SK-N-SH treated with all-trans-retinoic acid at 6 μM for 48 hours (cell line): ENCODE measurements at regions not wholly inside any gene's neighbourhood (a gene's known extent, or its start where the extent isn't known, plus 50 kb on each side); places are given as distances from the start of the nearest gene placed in this dataset.

Source experiments
- ARNTL ChIP-seq: fragments of 450-650 bp; formaldehyde crosslinking; IDR thresholded peaks from 2 replicates; pipeline ENCODE4 v1.5.0; 2020; ENCODE audit warnings: low read depth, mild to moderate bottlenecking, moderate library complexity, borderline replicate concordance
- GLIS3 ChIP-seq: fragments of 250-450 bp; sonication (Bioruptor Pico); IDR thresholded peaks from 2 replicates; pipeline ENCODE4 v1.5.0; 2020; ENCODE audit warnings: mild to moderate bottlenecking, moderate library complexity
- RARB ChIP-seq: fragments of 250-450 bp; sonication (Bioruptor Pico); IDR thresholded peaks from 2 replicates; pipeline ENCODE4 v1.8.0; 2021; ENCODE audit warnings: mild to moderate bottlenecking, moderate library complexity
- ZC3H10 ChIP-seq: fragments of 250-450 bp; sonication (Bioruptor Pico); IDR thresholded peaks from 2 replicates; pipeline ENCODE4 v1.5.1; 2021; ENCODE audit warnings: mild to moderate bottlenecking, moderate library complexity
- ZFP3 ChIP-seq: fragments of 250-450 bp; sonication (Bioruptor Pico); IDR thresholded peaks from 2 replicates; pipeline ENCODE4 v1.5.0; 2020; ENCODE audit warnings: mild to moderate bottlenecking, moderate library complexity
- ZNF565 ChIP-seq: fragments of 450-650 bp; formaldehyde crosslinking; conservative IDR thresholded peaks from 2 replicates; pipeline ENCODE4 v1.5.0; 2020; ENCODE audit warnings: low read depth, mild to moderate bottlenecking, moderate library complexity
- ZNF8 ChIP-seq: fragments of 450-650 bp; formaldehyde crosslinking; IDR thresholded peaks from 2 replicates; pipeline ENCODE4 v1.5.0; 2020; ENCODE audit warnings: mild to moderate bottlenecking, moderate library complexity
- TF ChIP-seq, protein P1 (sequence below): fragments of 250-450 bp; sonication (Bioruptor Pico); IDR thresholded peaks from 2 replicates; pipeline ENCODE4 v1.8.0; 2020; ENCODE audit warnings: mild to moderate bottlenecking, moderate library complexity, borderline replicate concordance
- TF ChIP-seq, protein P2 (sequence below): fragments of 250-450 bp; sonication (Bioruptor Pico); IDR thresholded peaks from 2 replicates; pipeline ENCODE4 v1.5.1; 2021; ENCODE audit warnings: mild to moderate bottlenecking, moderate library complexity
- TF ChIP-seq, protein P3 (sequence below): fragments of 250-450 bp; sonication (Bioruptor Pico); IDR thresholded peaks from 2 replicates; pipeline ENCODE4 v1.5.0; 2020; ENCODE audit warnings: mild to moderate bottlenecking, moderate library complexity

DNA sequence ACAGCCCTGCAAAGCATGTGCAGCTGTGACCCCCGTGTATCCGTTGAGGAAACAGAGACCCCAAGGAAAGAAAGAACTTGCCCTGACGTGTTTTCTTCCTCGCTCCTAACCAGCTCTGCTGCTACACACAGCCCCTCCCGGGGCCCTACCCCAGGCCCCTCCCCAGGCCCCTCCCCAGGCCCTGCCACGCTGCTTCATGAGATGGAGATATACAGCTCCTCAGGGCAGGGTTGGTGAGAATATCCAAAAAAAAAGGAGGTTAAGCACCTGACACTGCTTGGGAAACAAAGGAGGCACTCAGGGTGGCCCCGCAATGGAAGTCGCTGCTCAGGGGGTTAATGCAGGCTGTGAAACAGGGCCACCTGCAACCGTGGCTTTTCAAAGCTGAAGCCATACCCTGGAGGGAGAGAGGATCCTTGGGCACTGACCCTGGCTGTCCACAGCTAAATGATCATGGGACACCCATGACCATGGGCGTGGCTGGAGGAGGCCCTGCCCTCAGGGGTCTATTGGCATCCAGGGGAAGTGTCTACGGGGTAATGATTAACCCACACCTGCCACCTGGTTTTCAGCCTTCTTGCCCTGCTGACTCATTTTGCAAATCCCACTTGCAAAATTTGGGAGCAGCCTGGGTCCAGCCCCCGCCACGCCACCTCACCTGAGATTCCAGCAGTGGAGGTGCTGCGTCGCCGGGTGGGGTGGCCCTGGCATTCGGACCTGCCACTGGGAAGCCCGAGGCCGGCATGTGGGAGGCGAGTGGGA, 112.1 kb upstream of the ANO1 start:
- no peak for TF ChIP-seq ARNTL (CRISPR knock-in tag)
- TF ChIP-seq, protein P1, sequence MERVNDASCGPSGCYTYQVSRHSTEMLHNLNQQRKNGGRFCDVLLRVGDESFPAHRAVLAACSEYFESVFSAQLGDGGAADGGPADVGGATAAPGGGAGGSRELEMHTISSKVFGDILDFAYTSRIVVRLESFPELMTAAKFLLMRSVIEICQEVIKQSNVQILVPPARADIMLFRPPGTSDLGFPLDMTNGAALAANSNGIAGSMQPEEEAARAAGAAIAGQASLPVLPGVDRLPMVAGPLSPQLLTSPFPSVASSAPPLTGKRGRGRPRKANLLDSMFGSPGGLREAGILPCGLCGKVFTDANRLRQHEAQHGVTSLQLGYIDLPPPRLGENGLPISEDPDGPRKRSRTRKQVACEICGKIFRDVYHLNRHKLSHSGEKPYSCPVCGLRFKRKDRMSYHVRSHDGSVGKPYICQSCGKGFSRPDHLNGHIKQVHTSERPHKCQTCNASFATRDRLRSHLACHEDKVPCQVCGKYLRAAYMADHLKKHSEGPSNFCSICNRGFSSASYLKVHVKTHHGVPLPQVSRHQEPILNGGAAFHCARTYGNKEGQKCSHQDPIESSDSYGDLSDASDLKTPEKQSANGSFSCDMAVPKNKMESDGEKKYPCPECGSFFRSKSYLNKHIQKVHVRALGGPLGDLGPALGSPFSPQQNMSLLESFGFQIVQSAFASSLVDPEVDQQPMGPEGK = no peak
- TF ChIP-seq, protein P2, sequence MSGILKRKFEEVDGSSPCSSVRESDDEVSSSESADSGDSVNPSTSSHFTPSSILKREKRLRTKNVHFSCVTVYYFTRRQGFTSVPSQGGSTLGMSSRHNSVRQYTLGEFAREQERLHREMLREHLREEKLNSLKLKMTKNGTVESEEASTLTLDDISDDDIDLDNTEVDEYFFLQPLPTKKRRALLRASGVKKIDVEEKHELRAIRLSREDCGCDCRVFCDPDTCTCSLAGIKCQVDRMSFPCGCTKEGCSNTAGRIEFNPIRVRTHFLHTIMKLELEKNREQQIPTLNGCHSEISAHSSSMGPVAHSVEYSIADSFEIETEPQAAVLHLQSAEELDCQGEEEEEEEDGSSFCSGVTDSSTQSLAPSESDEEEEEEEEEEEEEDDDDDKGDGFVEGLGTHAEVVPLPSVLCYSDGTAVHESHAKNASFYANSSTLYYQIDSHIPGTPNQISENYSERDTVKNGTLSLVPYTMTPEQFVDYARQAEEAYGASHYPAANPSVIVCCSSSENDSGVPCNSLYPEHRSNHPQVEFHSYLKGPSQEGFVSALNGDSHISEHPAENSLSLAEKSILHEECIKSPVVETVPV (CRISPR knock-in tag) = no peak
- TF ChIP-seq ZNF8 (CRISPR knock-in tag) = no peak
- TF ChIP-seq, protein P3, sequence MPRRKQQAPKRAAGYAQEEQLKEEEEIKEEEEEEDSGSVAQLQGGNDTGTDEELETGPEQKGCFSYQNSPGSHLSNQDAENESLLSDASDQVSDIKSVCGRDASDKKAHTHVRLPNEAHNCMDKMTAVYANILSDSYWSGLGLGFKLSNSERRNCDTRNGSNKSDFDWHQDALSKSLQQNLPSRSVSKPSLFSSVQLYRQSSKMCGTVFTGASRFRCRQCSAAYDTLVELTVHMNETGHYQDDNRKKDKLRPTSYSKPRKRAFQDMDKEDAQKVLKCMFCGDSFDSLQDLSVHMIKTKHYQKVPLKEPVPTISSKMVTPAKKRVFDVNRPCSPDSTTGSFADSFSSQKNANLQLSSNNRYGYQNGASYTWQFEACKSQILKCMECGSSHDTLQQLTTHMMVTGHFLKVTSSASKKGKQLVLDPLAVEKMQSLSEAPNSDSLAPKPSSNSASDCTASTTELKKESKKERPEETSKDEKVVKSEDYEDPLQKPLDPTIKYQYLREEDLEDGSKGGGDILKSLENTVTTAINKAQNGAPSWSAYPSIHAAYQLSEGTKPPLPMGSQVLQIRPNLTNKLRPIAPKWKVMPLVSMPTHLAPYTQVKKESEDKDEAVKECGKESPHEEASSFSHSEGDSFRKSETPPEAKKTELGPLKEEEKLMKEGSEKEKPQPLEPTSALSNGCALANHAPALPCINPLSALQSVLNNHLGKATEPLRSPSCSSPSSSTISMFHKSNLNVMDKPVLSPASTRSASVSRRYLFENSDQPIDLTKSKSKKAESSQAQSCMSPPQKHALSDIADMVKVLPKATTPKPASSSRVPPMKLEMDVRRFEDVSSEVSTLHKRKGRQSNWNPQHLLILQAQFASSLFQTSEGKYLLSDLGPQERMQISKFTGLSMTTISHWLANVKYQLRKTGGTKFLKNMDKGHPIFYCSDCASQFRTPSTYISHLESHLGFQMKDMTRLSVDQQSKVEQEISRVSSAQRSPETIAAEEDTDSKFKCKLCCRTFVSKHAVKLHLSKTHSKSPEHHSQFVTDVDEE = no peak
- TF ChIP-seq ZNF565 (CRISPR knock-in tag) = no peak
- no peak for TF ChIP-seq ZC3H10 (CRISPR knock-in tag)
- TF ChIP-seq ZFP3 (CRISPR knock-in tag) = no peak
- no peak for TF ChIP-seq GLIS3 (CRISPR knock-in tag)
- TF ChIP-seq RARB (CRISPR knock-in tag) = no peak
